SK-N-MC (cell line): ENCODE measurements at regions not wholly inside any gene's neighbourhood (a gene's known extent, or its start where the extent isn't known, plus 50 kb on each side); places are given as distances from the start of the nearest gene placed in this dataset.

ENCODE experiments used
- EZH2 ChIP-seq: fragments of 200-600 bp; sonication (generic); IDR thresholded peaks from one replicate; pipeline ENCODE4 v1.6.1; 2017; ENCODE audit warnings: antibody characterized with exemption
- POLR2AphosphoS5 ChIP-seq: IDR thresholded peaks from 2 replicates; pipeline ENCODE4 v1.6.1; 2012; ENCODE audit warnings: mild to moderate bottlenecking, low read depth, low read length, borderline replicate concordance

- TF ChIP-seq EZH2 (no peak), POLR2AphosphoS5 (no peak)
Measured at GRCh38 chr2:58595714-58596113, 354.6 kb upstream of the FANCL start.
